Ectodermal cell (in vitro differentiated cells): ENCODE measurements at regions not wholly inside any gene's neighbourhood (a gene's known extent, or its start where the extent isn't known, plus 50 kb on each side); places are given as distances from the start of the nearest gene placed in this dataset.

Source experiments
- H3K27ac ChIP-seq: 2 replicates; pipeline ENCODE4 v1.7.0; 2013; ENCODE audit warnings: mild to moderate bottlenecking, low read depth, low read length; ENCODE audit not compliant: insufficient read depth, poor library complexity, severe bottlenecking
- H3K27me3 ChIP-seq: 2 replicates; pipeline ENCODE4 v1.7.0; 2013; ENCODE audit warnings: mild to moderate bottlenecking, low read length; ENCODE audit not compliant: insufficient read depth, control insufficient read depth, poor library complexity, severe bottlenecking
- H3K36me3 ChIP-seq: one replicate; pipeline ENCODE4 v1.7.0; 2013; ENCODE audit warnings: low read length; ENCODE audit not compliant: control insufficient read depth, insufficient read depth
- H3K4me1 ChIP-seq: one replicate; pipeline ENCODE4 v1.7.0; 2013; ENCODE audit warnings: low read length; ENCODE audit not compliant: control insufficient read depth, insufficient read depth
- H3K4me3 ChIP-seq: 2 replicates; pipeline ENCODE4 v1.7.0; 2013; ENCODE audit warnings: low read depth, low read length, control low read depth; ENCODE audit not compliant: insufficient read depth
- H3K9me3 ChIP-seq: 2 replicates; pipeline ENCODE4 v1.7.0; 2013; ENCODE audit warnings: mild to moderate bottlenecking, low read length, moderate library complexity; ENCODE audit not compliant: control insufficient read depth
- WGBS, 2 experiments: methylation state at CpG; one replicate each; pipeline ENCODE4 v1.1.7; 2013; ENCODE audit warnings: missing lambda C conversion rate in 2 of 2; 5-methylcytosine and 5-hydroxymethylcytosine counted together

DNA sequence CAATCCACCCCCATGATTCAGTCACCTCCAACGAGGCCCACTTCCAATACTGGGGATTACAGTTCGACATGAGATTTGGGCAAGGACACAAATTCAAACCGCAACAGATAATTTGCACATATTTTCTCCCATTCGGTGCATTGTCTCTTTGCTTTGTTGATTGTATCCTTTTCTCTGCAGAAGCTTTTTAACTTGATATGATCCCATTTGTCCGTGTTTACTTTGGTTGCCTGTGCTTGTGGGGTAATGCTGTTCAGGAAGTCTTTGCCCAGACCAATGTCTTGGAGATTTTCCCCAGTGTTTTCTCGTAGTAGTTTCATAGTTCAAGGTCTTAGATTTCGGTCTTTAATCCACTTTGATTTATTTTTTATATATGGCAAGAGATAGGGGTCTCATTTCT lies 330.8 kb upstream of the SPRY2 start:
- Histone ChIP-seq H3K4me1 (no peaks in the 10 kb centered on the region), H3K36me3 (no peaks in the 10 kb centered on the region), H3K27me3 (no peaks in the 10 kb centered on the region), H3K4me3 (no peak overlapping the region), H3K9me3 (peaks cover 4% of the 10 kb centered on the region), H3K27ac (no peak overlapping the region)
- 91 to 95% methylated on average over 6 to 7 of the region's 7 CpGs for WGBS, 2 experiments

DNA sequence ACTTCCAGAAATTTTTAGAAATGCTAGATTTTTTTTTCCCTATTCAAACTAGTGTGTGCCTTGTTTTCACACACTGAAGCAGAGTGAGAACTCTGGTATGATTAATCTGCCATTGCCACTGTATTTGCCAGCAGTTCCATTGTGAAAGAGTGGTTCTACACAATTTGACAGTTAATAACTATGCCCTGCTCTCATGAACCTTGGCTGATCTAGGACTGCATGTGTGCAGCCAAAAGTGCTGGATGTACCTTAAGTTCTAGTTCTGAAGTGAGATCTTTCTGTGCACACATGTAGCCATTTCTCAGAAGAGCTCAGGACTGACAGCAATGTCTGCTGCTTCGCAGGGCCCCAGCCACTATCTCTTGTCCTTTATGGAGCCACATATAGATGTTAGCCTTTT lies 328.2 kb upstream of the SPRY2 start:
- WGBS, 2 experiments, result 92 to 100% methylated on average over 1 of the region's 1 CpG
- no peaks in the 10 kb centered on the region for H3K4me1 ChIP-seq
- H3K9me3 ChIP-seq, result peaks cover 4% of the 10 kb centered on the region
- no peak overlapping the region for H3K4me3 ChIP-seq
- no peaks in the 10 kb centered on the region for H3K27me3 ChIP-seq
- no peak overlapping the region for H3K27ac ChIP-seq
- no peaks in the 10 kb centered on the region for H3K36me3 ChIP-seq

DNA sequence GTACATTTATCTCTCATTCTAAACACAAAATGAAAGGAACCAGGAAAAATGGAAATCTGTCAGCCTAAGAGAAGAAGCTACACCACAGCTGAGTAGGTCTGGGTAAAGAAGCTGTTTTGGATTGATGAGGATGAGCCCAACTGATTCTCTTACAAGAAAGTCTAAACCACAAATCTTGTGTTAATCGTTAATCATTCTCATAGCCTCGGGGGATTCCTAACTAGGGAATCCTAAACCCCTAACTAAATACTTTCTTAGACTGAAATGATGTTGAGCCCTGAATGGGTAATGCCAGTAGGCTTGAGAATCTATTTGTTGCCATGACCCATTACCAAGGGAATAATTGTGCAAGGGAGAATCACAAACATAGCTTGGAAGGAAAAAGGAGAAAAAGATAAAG lies 327.5 kb upstream of the SPRY2 start:
- Histone ChIP-seq H3K4me1 (no peaks in the 10 kb centered on the region), H3K4me3 (no peak overlapping the region), H3K36me3 (no peaks in the 10 kb centered on the region), H3K27ac (no peak overlapping the region), H3K27me3 (no peaks in the 10 kb centered on the region), H3K9me3 (peaks cover 4% of the 10 kb centered on the region)
- 88 to 100% methylated on average over 1 to 2 of the region's 2 CpGs for WGBS, 2 experiments

DNA sequence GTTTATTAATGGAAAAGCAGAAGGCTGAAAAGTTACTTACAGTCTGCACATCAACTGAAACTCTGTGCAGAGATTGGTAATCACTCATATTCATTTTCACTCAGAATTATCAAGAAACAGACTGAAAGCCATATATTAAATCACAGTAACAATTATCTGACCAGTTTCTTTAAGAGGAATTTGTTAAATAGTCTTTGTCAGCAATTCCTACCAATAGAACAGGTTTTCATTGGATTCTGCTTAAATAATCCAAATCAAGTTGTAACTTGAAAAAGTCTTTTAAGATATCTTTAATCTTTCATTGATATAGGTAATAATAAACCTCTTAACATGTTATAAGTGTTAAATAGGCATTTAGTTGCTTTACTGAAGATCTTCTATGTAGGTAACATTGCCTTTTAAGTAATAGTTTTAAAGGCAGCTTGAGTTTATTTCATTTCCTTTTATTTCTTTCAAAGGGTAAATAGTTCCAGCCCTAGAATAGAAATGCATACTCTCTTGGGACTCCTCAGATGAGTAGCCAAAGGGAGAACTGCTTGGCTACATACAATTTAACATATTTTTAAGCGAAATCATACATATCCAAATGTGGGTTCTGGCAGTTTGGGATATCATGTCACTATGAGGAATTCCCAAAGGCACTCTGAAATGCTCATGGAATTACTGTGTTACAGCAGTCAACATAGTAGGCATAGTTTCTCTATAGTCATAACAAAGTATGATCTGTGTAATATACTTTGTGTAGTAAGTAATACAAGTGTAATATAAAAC lies 326.0 kb upstream of the SPRY2 start:
- no peak overlapping the region for H3K4me3 ChIP-seq
- no peaks in the 10 kb centered on the region for H3K27me3 ChIP-seq
- no peaks in the 10 kb centered on the region for H3K36me3 ChIP-seq
- no peak overlapping the region for H3K27ac ChIP-seq
- 91 to 100% methylated on average over 1 of the region's 1 CpG for WGBS, 2 experiments
- peaks cover 2% of the 10 kb centered on the region for H3K9me3 ChIP-seq
- H3K4me1 ChIP-seq, result no peaks in the 10 kb centered on the region

DNA sequence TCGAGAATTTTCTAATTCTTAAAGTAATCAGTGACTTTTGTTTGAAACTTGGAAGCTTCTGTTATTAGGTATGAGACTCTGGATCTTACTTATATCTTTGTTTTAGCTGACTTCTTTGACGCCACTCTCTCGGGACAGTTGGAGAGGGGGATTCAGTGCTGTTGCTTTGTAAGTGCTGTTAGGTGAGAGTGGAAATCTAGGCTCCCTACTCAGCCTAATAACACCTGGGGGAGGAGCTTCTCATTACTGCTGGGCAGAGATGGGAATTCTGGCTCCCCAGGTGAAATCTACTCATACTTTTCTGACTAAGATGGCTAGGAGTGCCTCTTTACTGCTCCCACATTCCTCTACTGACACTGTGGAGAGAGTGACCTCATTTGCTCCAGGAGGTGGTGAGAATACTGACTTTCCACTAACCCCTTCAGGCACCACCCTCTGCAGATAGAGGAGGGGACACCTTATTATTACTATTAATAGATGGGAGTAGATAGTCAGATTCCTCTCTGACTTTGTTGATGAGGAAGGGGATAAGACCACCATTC lies 324.9 kb upstream of the SPRY2 start:
- Histone ChIP-seq H3K27me3 (no peaks in the 10 kb centered on the region), H3K9me3 (no peaks in the 10 kb centered on the region), H3K27ac (no peak overlapping the region), H3K36me3 (no peaks in the 10 kb centered on the region), H3K4me3 (no peak overlapping the region), H3K4me1 (no peaks in the 10 kb centered on the region)
- WGBS, 2 experiments, result 89 to 91% methylated on average over 2 to 3 of the region's 3 CpGs

DNA sequence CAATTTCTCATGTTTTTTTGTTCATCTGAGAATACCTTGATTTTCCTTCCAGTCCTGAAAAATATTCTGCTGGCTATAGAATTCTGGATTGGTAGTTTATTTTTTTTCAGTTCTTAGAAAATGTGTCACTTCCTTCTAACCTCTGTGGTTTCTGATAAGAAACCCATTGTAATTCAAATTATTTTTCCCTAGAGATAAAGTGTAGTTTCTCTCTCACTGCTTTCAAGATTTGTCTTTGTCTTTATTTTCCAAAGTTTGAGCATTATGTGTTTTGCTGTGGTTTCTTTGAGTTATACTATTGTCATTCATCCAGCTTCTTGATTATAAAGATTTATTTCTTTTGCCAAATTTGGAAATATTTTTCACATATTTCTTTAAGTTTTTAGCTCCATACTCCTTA lies 324.0 kb upstream of the SPRY2 start:
- H3K27me3 ChIP-seq, result no peaks in the 10 kb centered on the region
- H3K27ac ChIP-seq, result no peak overlapping the region
- H3K4me3 ChIP-seq, result no peak overlapping the region
- H3K4me1 ChIP-seq, result no peaks in the 10 kb centered on the region
- no peaks in the 10 kb centered on the region for H3K9me3 ChIP-seq
- no peaks in the 10 kb centered on the region for H3K36me3 ChIP-seq

DNA sequence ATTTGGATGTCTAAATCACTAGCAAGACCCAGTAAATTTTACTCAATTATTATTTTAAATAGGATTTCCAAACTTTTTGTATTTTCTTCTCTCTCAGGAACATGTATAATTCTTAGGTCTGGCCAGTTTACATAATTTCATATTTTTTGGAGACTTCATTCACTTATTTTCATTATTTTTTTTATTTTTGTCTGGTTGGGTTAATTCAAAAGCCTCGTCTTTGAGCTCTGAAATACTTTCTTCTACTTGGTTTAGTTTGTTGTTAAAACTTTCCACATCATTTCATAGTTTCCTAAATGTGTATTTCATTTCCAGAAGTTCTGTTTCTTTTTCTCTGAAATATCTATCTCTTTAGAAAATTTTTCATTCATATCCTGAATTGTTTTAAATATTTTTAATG lies 322.9 kb upstream of the SPRY2 start:
- H3K4me3 ChIP-seq, result no peak overlapping the region
- H3K4me1 ChIP-seq, result no peaks in the 10 kb centered on the region
- H3K9me3 ChIP-seq, result no peaks in the 10 kb centered on the region
- no peaks in the 10 kb centered on the region for H3K27me3 ChIP-seq
- H3K27ac ChIP-seq, result no peak overlapping the region
- H3K36me3 ChIP-seq, result no peaks in the 10 kb centered on the region
- no CpG with 5 or more reads among the region's 1 CpG for WGBS, 2 experiments

DNA sequence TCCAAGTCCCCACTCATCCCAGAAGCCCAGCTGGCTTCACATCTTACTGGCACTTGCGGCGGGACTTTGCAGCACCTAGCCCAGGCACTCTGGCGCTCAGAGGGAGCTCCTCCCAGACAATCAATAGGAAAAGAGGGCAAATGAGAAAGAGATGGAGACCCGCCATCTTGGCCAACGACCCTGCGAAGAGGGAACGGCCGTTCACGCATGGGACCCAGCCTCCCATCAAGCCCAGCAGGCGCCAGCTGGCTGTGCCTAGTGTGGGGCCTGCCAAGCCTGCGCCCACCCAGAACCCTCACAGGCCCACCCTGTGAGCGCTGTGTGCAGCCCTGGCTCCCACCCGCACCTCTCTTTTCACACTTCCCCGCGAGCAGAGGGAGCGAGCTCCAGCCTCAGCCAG lies 317.8 kb upstream of the SPRY2 start:
- H3K4me1 ChIP-seq, result no peaks in the 10 kb centered on the region
- WGBS, 2 experiments, result 88 to 90% methylated on average over 16 of the region's 16 CpGs
- H3K9me3 ChIP-seq, result no peaks in the 10 kb centered on the region
- no peaks in the 10 kb centered on the region for H3K27me3 ChIP-seq
- H3K4me3 ChIP-seq, result no peak overlapping the region
- no peaks in the 10 kb centered on the region for H3K36me3 ChIP-seq
- no peak overlapping the region for H3K27ac ChIP-seq

DNA sequence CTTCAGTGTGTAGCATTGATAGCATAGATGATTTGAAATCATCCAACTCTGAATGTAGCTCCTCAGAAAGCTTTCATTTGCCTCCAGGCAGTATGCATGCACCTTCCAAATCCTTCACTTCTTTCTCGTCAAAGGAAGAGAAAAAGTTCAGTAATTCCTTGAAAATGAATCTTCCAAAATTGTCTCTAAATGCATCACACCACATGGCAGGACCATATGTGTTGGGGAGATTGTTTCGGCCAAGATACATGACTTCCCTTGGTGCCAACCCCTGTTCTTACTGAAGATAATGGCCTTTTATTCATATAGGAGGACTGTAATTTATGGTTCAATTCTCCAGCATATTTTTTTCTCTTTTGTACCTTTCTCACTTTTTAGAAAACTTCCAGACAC lies 315.6 kb upstream of the SPRY2 start:
- H3K4me3 ChIP-seq, result no peak overlapping the region
- H3K9me3 ChIP-seq, result no peaks in the 10 kb centered on the region
- WGBS, 2 experiments, result 93 to 100% methylated on average over 1 to 2 of the region's 2 CpGs
- no peak overlapping the region for H3K27ac ChIP-seq
- no peaks in the 10 kb centered on the region for H3K4me1 ChIP-seq
- no peaks in the 10 kb centered on the region for H3K27me3 ChIP-seq
- no peaks in the 10 kb centered on the region for H3K36me3 ChIP-seq

DNA sequence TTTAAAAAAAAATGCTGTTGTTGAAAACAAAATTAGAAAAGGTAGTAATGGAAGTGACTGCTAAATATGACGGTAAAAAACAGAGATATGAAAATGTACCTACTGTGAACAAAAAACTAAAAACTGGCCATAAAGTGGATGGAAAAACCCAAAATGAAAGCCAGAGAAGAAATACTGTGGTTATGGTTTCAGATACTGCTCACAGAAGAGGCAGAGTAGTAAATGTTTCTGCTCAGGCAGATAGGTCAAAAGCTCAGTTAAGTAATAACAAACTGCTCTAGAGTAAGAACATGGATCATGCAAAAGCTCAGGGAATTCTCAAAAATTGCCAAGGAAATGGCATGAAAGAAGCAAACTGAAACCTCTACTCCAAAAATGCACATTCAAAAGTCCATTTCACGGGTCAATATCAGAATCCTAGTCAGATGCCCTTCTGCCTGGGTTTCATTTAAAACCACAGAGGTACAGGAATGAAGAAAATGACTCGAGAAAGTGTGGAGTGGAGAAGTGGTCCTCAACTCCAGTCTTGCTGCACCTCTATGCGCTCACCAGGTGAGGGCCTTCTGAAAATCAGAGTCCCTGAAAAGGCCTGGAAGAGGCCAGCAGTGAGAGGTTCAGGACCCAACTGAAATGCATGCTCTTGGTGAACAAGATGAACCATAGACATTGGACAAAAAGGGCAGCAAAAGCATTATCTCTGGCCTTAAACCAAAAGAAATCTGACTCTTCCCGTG lies 315.0 kb upstream of the SPRY2 start:
- WGBS, 2 experiments, result 93 to 94% methylated on average over 5 of the region's 5 CpGs
- no peaks in the 10 kb centered on the region for H3K36me3 ChIP-seq

More for the DNA sequence above, 315.0 kb upstream of the SPRY2 start:
- no peaks in the 10 kb centered on the region for H3K4me1 ChIP-seq
- no peak overlapping the region for H3K4me3 ChIP-seq
- H3K27ac ChIP-seq, result no peak overlapping the region
- H3K27me3 ChIP-seq, result no peaks in the 10 kb centered on the region
- no peaks in the 10 kb centered on the region for H3K9me3 ChIP-seq
